ENCODE measurements at regions not wholly inside any gene's neighbourhood (a gene's known extent, or its start where the extent isn't known, plus 50 kb on each side); places are given as distances from the start of the nearest gene placed in this dataset.

DNA sequence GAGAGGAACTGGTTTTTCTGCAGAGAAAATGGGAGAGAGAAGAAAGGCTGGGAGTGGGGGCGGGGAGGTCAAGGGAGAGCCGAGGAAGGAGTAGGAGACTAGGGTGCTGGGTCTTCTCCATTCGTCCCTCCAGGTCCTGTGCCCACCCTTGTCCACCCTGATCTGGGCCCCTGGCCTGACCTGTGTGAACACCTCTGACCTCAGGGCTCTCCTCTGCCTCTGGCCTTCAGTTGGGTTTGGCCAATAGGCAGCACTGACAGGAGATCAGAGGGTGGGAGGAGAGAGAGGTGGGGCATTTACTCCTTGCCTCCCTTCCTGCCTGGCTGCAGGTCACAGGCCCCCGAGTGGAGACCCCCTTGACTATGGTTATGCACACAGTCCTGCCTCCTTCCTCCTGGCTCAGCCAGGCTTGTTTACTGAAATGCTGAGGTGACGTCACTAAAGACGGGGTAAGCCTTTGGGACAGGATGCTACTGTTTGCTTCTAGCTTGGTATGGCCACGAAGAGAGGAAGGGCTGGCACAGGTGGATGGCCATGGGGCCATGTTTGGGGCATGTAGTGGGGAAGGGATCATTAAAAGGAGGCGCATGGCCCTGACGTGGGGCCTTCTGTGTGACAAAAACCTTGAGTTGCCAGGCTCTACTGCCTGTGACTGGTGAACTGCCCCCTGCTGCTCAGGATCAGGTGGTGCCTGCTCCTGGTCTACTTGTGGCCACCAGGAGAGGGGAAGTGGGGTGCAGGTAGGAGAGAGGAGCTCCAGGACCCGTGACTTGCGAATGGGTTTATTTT, 248.7 kb upstream of the CSF3R start:
- no peak for TF ChIP-seq CTCF (IDR thresholded peaks at IDR 0.05)
- TF ChIP-seq POLR2A (IDR thresholded peaks at IDR 0.05): no peak

Data from esophagus squamous epithelium (tissue), 4 donors.